Mesendoderm (in vitro differentiated cells): ENCODE measurements at regions not wholly inside any gene's neighbourhood (a gene's known extent, or its start where the extent isn't known, plus 50 kb on each side); places are given as distances from the start of the nearest gene placed in this dataset.

Experiments used
- DNase-seq: peaks from one replicate; pipeline ENCODE4 v3.0.0; 2013
- H2AK5ac ChIP-seq: 2 replicates; pipeline ENCODE4 v1.6.1; 2013; ENCODE audit warnings: low read length, inconsistent platforms
- H2BK120ac ChIP-seq: 2 replicates; pipeline ENCODE4 v1.6.1; 2013; ENCODE audit warnings: low read depth, mild to moderate bottlenecking, low read length, moderate library complexity, mixed read lengths
- H2BK15ac ChIP-seq: replicated peaks from 2 replicates; pipeline ENCODE4 v1.6.1; 2013; ENCODE audit warnings: low read depth, mild to moderate bottlenecking, moderate library complexity
- H2BK5ac ChIP-seq: 2 replicates; pipeline ENCODE4 v1.6.1; 2013; ENCODE audit warnings: low read length, inconsistent platforms
- H3K18ac ChIP-seq: 2 replicates; pipeline ENCODE4 v1.6.1; 2013; ENCODE audit warnings: mild to moderate bottlenecking, low read length, mixed read lengths
- H3K23ac ChIP-seq: one replicate; pipeline ENCODE4 v1.6.1; 2013; ENCODE audit warnings: low read length
- H3K27ac ChIP-seq: 2 replicates; pipeline ENCODE4 v1.5.1; 2013; ENCODE audit warnings: low read depth, mild to moderate bottlenecking, inconsistent platforms, low read length, moderate library complexity
- H3K27me3 ChIP-seq: 2 replicates; pipeline ENCODE4 v1.6.1; 2013; ENCODE audit warnings: low read length, control low read depth, mild to moderate bottlenecking, inconsistent platforms; ENCODE audit not compliant: insufficient read depth, poor library complexity
- H3K36me3 ChIP-seq: 2 replicates; pipeline ENCODE4 v1.6.1; 2013; ENCODE audit warnings: low read length, inconsistent platforms; ENCODE audit not compliant: control insufficient read depth, insufficient read depth
- H3K4ac ChIP-seq: one replicate; pipeline ENCODE4 v1.6.1; 2013; ENCODE audit warnings: low read depth, mild to moderate bottlenecking, low read length, moderate library complexity
- H3K4me1 ChIP-seq: 2 replicates; pipeline ENCODE4 v1.6.1; 2013; ENCODE audit warnings: low read depth, low read length, inconsistent platforms; ENCODE audit not compliant: control insufficient read depth
- H3K4me2 ChIP-seq: 2 replicates; pipeline ENCODE4 v1.6.1; 2013; ENCODE audit warnings: low read length
- H3K4me3 ChIP-seq: 2 replicates; pipeline ENCODE4 v1.5.1; 2013; ENCODE audit warnings: mild to moderate bottlenecking, low read length
- H3K56ac ChIP-seq: one replicate; pipeline ENCODE4 v1.6.1; 2013; ENCODE audit warnings: low read length
- H3K79me1 ChIP-seq: 2 replicates; pipeline ENCODE4 v1.6.1; 2013; ENCODE audit warnings: low read length, inconsistent platforms
- H3K79me2 ChIP-seq: 2 replicates; pipeline ENCODE4 v1.6.1; 2013; ENCODE audit warnings: mild to moderate bottlenecking, low read length; ENCODE audit not compliant: control insufficient read depth, insufficient read depth
- H3K9ac ChIP-seq: 2 replicates; pipeline ENCODE4 v1.6.1; 2013; ENCODE audit warnings: low read length, inconsistent platforms
- H4K5ac ChIP-seq: one replicate; pipeline ENCODE4 v1.6.1; 2013; ENCODE audit warnings: low read length
- H4K8ac ChIP-seq: one replicate; pipeline ENCODE4 v1.6.1; 2013; ENCODE audit warnings: low read depth, mild to moderate bottlenecking, control low read depth, low read length, moderate library complexity
- WGBS: extraction: QIAGEN DNeasy Blood & Tissue Kit; methylation state at CpG from one replicate; pipeline ENCODE4 v1.1.7; 2013; ENCODE audit warnings: low lambda C conversion rate, missing lambda C conversion rate; ENCODE audit not compliant: insufficient coverage; ENCODE audit errors: extremely low coverage; 5-methylcytosine and 5-hydroxymethylcytosine counted together

GRCh38 chr11:30089921-30090320 is 73.1 kb upstream of the KCNA4 start:
- no peaks in the 10 kb centered on the region for H3K36me3 ChIP-seq
- H3K23ac ChIP-seq = no peak overlapping the region
- no peak overlapping the region for H3K4ac ChIP-seq
- H2BK15ac ChIP-seq = no peak overlapping the region
- no peaks in the 10 kb centered on the region for H3K27me3 ChIP-seq
- no peaks in the 10 kb centered on the region for H3K79me1 ChIP-seq
- H4K5ac ChIP-seq = no peak overlapping the region
- no peak overlapping the region for H2AK5ac ChIP-seq
- H3K56ac ChIP-seq = no peak overlapping the region
- no peak overlapping the region for H2BK120ac ChIP-seq
- no peak overlapping the region for H3K27ac ChIP-seq
- no peak overlapping the region for H3K9ac ChIP-seq
- no peaks in the 10 kb centered on the region for H3K4me1 ChIP-seq
- H3K18ac ChIP-seq = no peak overlapping the region
- H3K4me3 ChIP-seq = no peak overlapping the region
- no peaks in the 10 kb centered on the region for H3K79me2 ChIP-seq
- no peak overlapping the region for H4K8ac ChIP-seq
- DNase-seq = no peak
- no peak overlapping the region for H2BK5ac ChIP-seq
- no CpG with 5 or more reads among the region's 1 CpG for WGBS
- H3K4me2 ChIP-seq = no peak overlapping the region

- Histone ChIP-seq H3K36me3 (no peaks in the 10 kb centered on the region), H3K4me2 (no peak overlapping the region), H3K9ac (no peak overlapping the region), H4K5ac (no peak overlapping the region), H3K79me1 (no peaks in the 10 kb centered on the region), H4K8ac (no peak overlapping the region), H3K27me3 (no peaks in the 10 kb centered on the region), H2BK15ac (no peak overlapping the region), H3K18ac (no peak overlapping the region), H3K27ac (no peak overlapping the region), H2AK5ac (no peak overlapping the region), H3K23ac (no peak overlapping the region), H3K56ac (no peak overlapping the region), H3K4me3 (no peak overlapping the region), H2BK120ac (no peak overlapping the region), H3K4ac (no peak overlapping the region), H3K79me2 (no peaks in the 10 kb centered on the region), H2BK5ac (no peak overlapping the region), H3K4me1 (no peaks in the 10 kb centered on the region)
- DNase-seq = no peak
Measured at GRCh38 chr11:30091246-30091645, 74.4 kb upstream of the KCNA4 start.

GRCh38 chr11:30091737-30092136 is 74.9 kb upstream of the KCNA4 start:
- H3K79me1 ChIP-seq = no peaks in the 10 kb centered on the region
- no peak overlapping the region for H3K9ac ChIP-seq
- no peak overlapping the region for H2AK5ac ChIP-seq
- no peak overlapping the region for H3K23ac ChIP-seq
- no peak overlapping the region for H3K4ac ChIP-seq
- WGBS = no CpG with 5 or more reads among the region's 2 CpGs
- H3K27me3 ChIP-seq = no peaks in the 10 kb centered on the region
- no peak for DNase-seq
- no peak overlapping the region for H3K4me2 ChIP-seq
- H3K79me2 ChIP-seq = no peaks in the 10 kb centered on the region
- H2BK120ac ChIP-seq = no peak overlapping the region
- H2BK5ac ChIP-seq = no peak overlapping the region
- no peak overlapping the region for H3K56ac ChIP-seq
- H3K36me3 ChIP-seq = no peaks in the 10 kb centered on the region
- H3K4me3 ChIP-seq = no peak overlapping the region
- H3K18ac ChIP-seq = no peak overlapping the region
- H3K27ac ChIP-seq = no peak overlapping the region
- H4K5ac ChIP-seq = no peak overlapping the region
- H2BK15ac ChIP-seq = no peak overlapping the region
- H3K4me1 ChIP-seq = no peaks in the 10 kb centered on the region
- no peak overlapping the region for H4K8ac ChIP-seq

GRCh38 chr11:30092518-30092917 is 75.7 kb upstream of the KCNA4 start:
- no peak overlapping the region for H3K18ac ChIP-seq
- H3K79me1 ChIP-seq = no peaks in the 10 kb centered on the region
- no peak overlapping the region for H3K4ac ChIP-seq
- no peaks in the 10 kb centered on the region for H3K27me3 ChIP-seq
- no peak overlapping the region for H3K4me2 ChIP-seq
- H3K4me3 ChIP-seq = no peak overlapping the region
- H4K8ac ChIP-seq = no peak overlapping the region
- H3K79me2 ChIP-seq = no peaks in the 10 kb centered on the region
- H2BK120ac ChIP-seq = no peak overlapping the region
- H4K5ac ChIP-seq = no peak overlapping the region
- no peak overlapping the region for H3K23ac ChIP-seq
- no peak for DNase-seq
- no peaks in the 10 kb centered on the region for H3K4me1 ChIP-seq
- no peaks in the 10 kb centered on the region for H3K36me3 ChIP-seq
- no peak overlapping the region for H2BK15ac ChIP-seq
- H3K9ac ChIP-seq = no peak overlapping the region
- H3K27ac ChIP-seq = no peak overlapping the region
- H2AK5ac ChIP-seq = no peak overlapping the region
- H3K56ac ChIP-seq = no peak overlapping the region
- H2BK5ac ChIP-seq = no peak overlapping the region

GRCh38 chr11:30100495-30100894 is 83.7 kb upstream of the KCNA4 start:
- H2AK5ac ChIP-seq = no peak overlapping the region
- no peaks in the 10 kb centered on the region for H3K36me3 ChIP-seq
- no peaks in the 10 kb centered on the region for H3K4me1 ChIP-seq
- H2BK120ac ChIP-seq = no peak overlapping the region
- H3K27ac ChIP-seq = no peak overlapping the region
- no peak overlapping the region for H3K4ac ChIP-seq
- no peak overlapping the region for H2BK15ac ChIP-seq
- no peaks in the 10 kb centered on the region for H3K79me1 ChIP-seq
- H4K5ac ChIP-seq = no peak overlapping the region
- H3K4me3 ChIP-seq = no peak overlapping the region
- H4K8ac ChIP-seq = no peak overlapping the region
- H3K23ac ChIP-seq = no peak overlapping the region
- H3K27me3 ChIP-seq = no peaks in the 10 kb centered on the region
- no peak for DNase-seq
- H3K56ac ChIP-seq = no peak overlapping the region
- no peak overlapping the region for H2BK5ac ChIP-seq
- H3K4me2 ChIP-seq = no peak overlapping the region
- WGBS = no CpG with 5 or more reads among the region's 1 CpG
- no peak overlapping the region for H3K18ac ChIP-seq
- no peak overlapping the region for H3K9ac ChIP-seq
- no peaks in the 10 kb centered on the region for H3K79me2 ChIP-seq

- Histone ChIP-seq H3K79me1 (no peaks in the 10 kb centered on the region), H2BK5ac (no peak overlapping the region), H3K4me3 (no peak overlapping the region), H4K5ac (no peak overlapping the region), H3K9ac (no peak overlapping the region), H3K27me3 (no peaks in the 10 kb centered on the region), H3K4me1 (no peaks in the 10 kb centered on the region), H3K27ac (no peak overlapping the region), H2AK5ac (no peak overlapping the region), H2BK15ac (no peak overlapping the region), H3K4ac (no peak overlapping the region), H3K18ac (no peak overlapping the region), H3K4me2 (no peak overlapping the region), H3K56ac (no peak overlapping the region), H4K8ac (no peak overlapping the region), H3K79me2 (no peaks in the 10 kb centered on the region), H3K23ac (no peak overlapping the region), H2BK120ac (no peak overlapping the region), H3K36me3 (no peaks in the 10 kb centered on the region)
- WGBS = no CpG with 5 or more reads among the region's 6 CpGs
- peak; percentile 23 for DNase-seq
Measured at GRCh38 chr11:30106222-30107181, 89.7 kb upstream of the KCNA4 start.
